ENCODE measurements at regions not wholly inside any gene's neighbourhood (a gene's known extent, or its start where the extent isn't known, plus 50 kb on each side); places are given as distances from the start of the nearest gene placed in this dataset.

GRCh38 chr6:137989664-137990063, 117.6 kb downstream of the PERP start:
- TF ChIP-seq, protein P1, sequence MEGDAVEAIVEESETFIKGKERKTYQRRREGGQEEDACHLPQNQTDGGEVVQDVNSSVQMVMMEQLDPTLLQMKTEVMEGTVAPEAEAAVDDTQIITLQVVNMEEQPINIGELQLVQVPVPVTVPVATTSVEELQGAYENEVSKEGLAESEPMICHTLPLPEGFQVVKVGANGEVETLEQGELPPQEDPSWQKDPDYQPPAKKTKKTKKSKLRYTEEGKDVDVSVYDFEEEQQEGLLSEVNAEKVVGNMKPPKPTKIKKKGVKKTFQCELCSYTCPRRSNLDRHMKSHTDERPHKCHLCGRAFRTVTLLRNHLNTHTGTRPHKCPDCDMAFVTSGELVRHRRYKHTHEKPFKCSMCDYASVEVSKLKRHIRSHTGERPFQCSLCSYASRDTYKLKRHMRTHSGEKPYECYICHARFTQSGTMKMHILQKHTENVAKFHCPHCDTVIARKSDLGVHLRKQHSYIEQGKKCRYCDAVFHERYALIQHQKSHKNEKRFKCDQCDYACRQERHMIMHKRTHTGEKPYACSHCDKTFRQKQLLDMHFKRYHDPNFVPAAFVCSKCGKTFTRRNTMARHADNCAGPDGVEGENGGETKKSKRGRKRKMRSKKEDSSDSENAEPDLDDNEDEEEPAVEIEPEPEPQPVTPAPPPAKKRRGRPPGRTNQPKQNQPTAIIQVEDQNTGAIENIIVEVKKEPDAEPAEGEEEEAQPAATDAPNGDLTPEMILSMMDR (conservative IDR thresholded peaks at IDR 0.05; ENCODE audit: low read length): no peak
- TF ChIP-seq EZH2phosphoT487 (IDR thresholded peaks at IDR 0.05; ENCODE audit: borderline replicate concordance, low read depth, low read length): no peak

Data from OCI-LY7 (cell line).